ENCODE measurements at regions not wholly inside any gene's neighbourhood (a gene's known extent, or its start where the extent isn't known, plus 50 kb on each side); places are given as distances from the start of the nearest gene placed in this dataset.

- Histone ChIP-seq H3K9me3 (no peaks in the 10 kb centered on the region), H3K4me3 (no peak overlapping the region), H3K27ac (no peak overlapping the region), H3K36me3 (no peaks in the 10 kb centered on the region), H3K27me3 (no peaks in the 10 kb centered on the region), H3K4me1 (ENCODE audit: insufficient read depth) (no peaks in the 10 kb centered on the region)
- TF ChIP-seq EP300 (IDR thresholded peaks at IDR 0.05) (no peak), CTCF (IDR thresholded peaks at IDR 0.05) (no peak), POLR2A (IDR thresholded peaks at IDR 0.05) (no peak)
- intact Hi-C loops (cut with DNase I) = no loop called here
- WGBS, 3 donors = 11 to 36% (median 30%) methylated on average over 1 of the region's 1 CpG
- DNase-seq = no peak
Measured at GRCh38 chr9:7443541-7443940, 356.0 kb downstream of the DMAC1 start.

GRCh38 chr9:7439355-7439995 is 360.1 kb downstream of the DMAC1 start:
- intact Hi-C loops (cut with DNase I) = no loop called here
- H3K9me3 ChIP-seq = no peaks in the 10 kb centered on the region
- H3K27me3 ChIP-seq = no peaks in the 10 kb centered on the region
- no peak overlapping the region for H3K4me3 ChIP-seq
- H3K27ac ChIP-seq = no peak overlapping the region
- no peak for TF ChIP-seq CTCF (IDR thresholded peaks at IDR 0.05)
- no peak for TF ChIP-seq EP300 (IDR thresholded peaks at IDR 0.05)
- TF ChIP-seq POLR2A (IDR thresholded peaks at IDR 0.05) = no peak
- H3K4me1 ChIP-seq (ENCODE audit: insufficient read depth) = no peaks in the 10 kb centered on the region
- no peak for DNase-seq
- no peaks in the 10 kb centered on the region for H3K36me3 ChIP-seq

DNA sequence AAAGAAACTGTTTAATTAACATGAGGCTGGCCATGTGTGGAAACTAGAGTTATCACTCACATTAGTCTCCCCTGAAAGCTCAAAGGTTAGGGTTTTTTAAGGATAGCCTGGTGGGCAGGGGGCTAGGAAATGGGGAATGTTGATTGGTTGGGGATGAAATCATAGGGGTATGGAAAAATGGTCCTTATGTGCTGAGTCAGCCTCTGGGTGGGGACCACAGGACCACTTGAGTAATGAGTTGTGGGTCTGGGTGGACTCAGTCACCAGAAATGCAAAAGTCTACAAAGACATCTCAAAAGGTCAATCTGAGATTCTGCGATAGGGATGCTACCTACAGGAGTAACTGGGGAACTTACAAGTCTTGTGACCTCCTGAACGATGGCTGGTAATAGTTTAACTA is 362.8 kb downstream of the DMAC1 start:
- Histone ChIP-seq H3K4me3 (no peak overlapping the region), H3K36me3 (no peaks in the 10 kb centered on the region), H3K27me3 (no peaks in the 10 kb centered on the region), H3K9me3 (no peaks in the 10 kb centered on the region), H3K4me1 (ENCODE audit: insufficient read depth) (no peaks in the 10 kb centered on the region), H3K27ac (no peak overlapping the region)
- TF ChIP-seq CTCF (IDR thresholded peaks at IDR 0.05) = no peak
- TF ChIP-seq POLR2A (IDR thresholded peaks at IDR 0.05) = no peak
- TF ChIP-seq EP300 (IDR thresholded peaks at IDR 0.05) = no peak
- 60 to 98% (median 74%) methylated on average over 2 of the region's 2 CpGs for WGBS, 3 donors
- intact Hi-C loops (cut with DNase I) = no loop called here
- DNase-seq = no peak

DNA sequence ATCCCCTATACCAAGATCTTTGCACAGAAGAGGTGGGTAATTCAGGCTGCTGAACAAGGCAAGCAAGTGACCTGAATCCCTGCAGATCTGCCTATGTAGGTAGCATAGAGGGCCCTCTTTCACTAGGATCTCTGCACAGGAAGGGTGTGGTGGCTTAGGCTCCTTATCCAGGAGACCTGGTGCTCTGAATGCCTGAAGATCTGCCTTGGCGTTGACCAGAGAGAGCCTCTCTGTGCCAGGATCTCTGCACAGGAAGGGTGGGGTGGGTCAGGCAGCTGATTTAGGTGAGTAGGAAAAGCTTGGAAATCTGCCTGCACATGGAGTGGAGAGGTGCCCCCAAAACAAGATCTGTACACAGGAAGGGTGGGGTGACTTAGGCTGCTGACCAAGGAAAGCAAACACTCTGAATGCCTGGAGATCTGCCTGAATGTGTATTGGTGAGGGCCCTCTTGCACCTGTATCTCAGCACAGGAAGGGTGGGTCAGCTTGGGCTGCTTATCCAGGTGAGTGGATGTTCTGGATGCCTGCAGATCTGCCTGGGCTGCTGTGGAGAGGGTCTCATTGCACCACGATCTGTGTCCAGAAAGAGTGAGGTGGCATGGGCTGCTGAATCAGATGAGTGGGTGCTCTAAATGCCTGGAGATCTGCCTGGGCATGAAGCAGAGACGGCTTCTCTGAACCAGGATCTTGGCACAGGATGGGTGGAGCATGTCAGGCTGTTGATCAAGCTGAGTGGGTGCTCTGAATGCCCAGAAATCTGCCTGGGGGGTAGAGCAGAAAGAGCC is 365.9 kb downstream of the DMAC1 start:
- WGBS, 3 donors = 91 to 95% (median 92%) methylated on average over 3 of the region's 3 CpGs
- Histone ChIP-seq H3K4me3 (no peak overlapping the region), H3K36me3 (no peaks in the 10 kb centered on the region), H3K4me1 (ENCODE audit: insufficient read depth) (no peaks in the 10 kb centered on the region), H3K9me3 (no peaks in the 10 kb centered on the region), H3K27ac (no peak overlapping the region), H3K27me3 (no peaks in the 10 kb centered on the region)
- DNase-seq = no peak
- intact Hi-C loops (cut with DNase I) = no loop called here
- TF ChIP-seq POLR2A (IDR thresholded peaks at IDR 0.05) (no peak), EP300 (IDR thresholded peaks at IDR 0.05) (no peak), CTCF (IDR thresholded peaks at IDR 0.05) (no peak)
